Adrenal gland (tissue), 9 donors: ENCODE measurements at regions not wholly inside any gene's neighbourhood (a gene's known extent, or its start where the extent isn't known, plus 50 kb on each side); places are given as distances from the start of the nearest gene placed in this dataset.

Experiments used
- DNase-seq, 7 donors: peaks; one replicate each; pipeline ENCODE4 v3.0.0-alpha.2; 2019 to 2020
- H3K27ac ChIP-seq, 5 donors: fragments of 200-600 bp; sonication (generic) in 4 of 5; 1 replicate in 3 of 5; 2 replicates in 2 of 5; pipeline versions ENCODE4 v1.5.1 to v1.8.0; 2016 to 2020; ENCODE audit warnings: mild to moderate bottlenecking in 1 of 5
- H3K27me3 ChIP-seq: fragments of 200-600 bp; 2 replicates; pipeline ENCODE4 v1.8.0; 2021
- H3K36me3 ChIP-seq, 2 donors: fragments of 200-600 bp; replicated peaks in 1 of 2; 1 replicate in 1 of 2; 2 replicates in 1 of 2; pipeline versions ENCODE4 v1.5.1 to v1.8.0; 2018 to 2022
- H3K4me1 ChIP-seq, 2 donors: fragments of 200-600 bp; replicated peaks in 1 of 2; 1 replicate in 1 of 2; 2 replicates in 1 of 2; pipeline versions ENCODE4 v1.5.1 to v1.8.0; 2018 to 2021
- H3K4me3 ChIP-seq, 4 donors: fragments of 200-600 bp; sonication (generic) in 3 of 4; one replicate each; pipeline ENCODE4 v1.5.1; 2016 to 2018
- H3K9me3 ChIP-seq, 3 donors: fragments of 200-600 bp; sonication (generic) in 1 of 3; replicated peaks in 1 of 3; 1 replicate in 2 of 3; 2 replicates in 1 of 3; pipeline versions ENCODE4 v1.5.1 to v1.8.0; 2016 to 2021
- POLR2A ChIP-seq, 2 donors: fragments of 450-650 bp; IDR thresholded peaks; one replicate each; pipeline ENCODE4 v1.6.1; 2017; ENCODE audit warnings: antibody characterized with exemption in 2 of 2, mild to moderate bottlenecking in 2 of 2, moderate library complexity in 1 of 2
- WGBS, 4 donors: extraction: QIAGEN DNeasy Blood & Tissue Kit in 2 of 4; methylation state at CpG; one replicate each; pipeline versions ENCODE4 v1.1.5 to v1.1.7; 2013 to 2017; 5-methylcytosine and 5-hydroxymethylcytosine counted together
- intact Hi-C, 2 donors: fragments of 100-400 bp; cut with DNase I; formaldehyde crosslinking; loops; one replicate each; pipeline versions ENCODE4 v1.14.1 to v1.15.0; 2022 to 2023
- TF ChIP-seq, protein P1 (sequence below), 6 experiments: fragments of 450-650 bp in 4 of 6; fragments of 200-600 bp in 2 of 6; sonication (generic) in 1 of 6; IDR thresholded peaks; 1 replicate in 5 of 6; 2 replicates in 1 of 6; pipeline versions ENCODE4 v1.5.1 to v1.8.0; 2016 to 2021; ENCODE audit warnings: antibody characterized with exemption in 6 of 6, mild to moderate bottlenecking in 2 of 6, moderate library complexity in 1 of 6
- donor health status: healthy with polysubstance abuse.
- donor health status: Bipolar disorder and iron deficiency.
- donor health status: DM: yes; HTN: yes; CAD: no.
- donor health status: DM: no; HTN: no; CAD: no.
- donor health status: DM: no; HTN: no; CAD: no.

- DNase-seq = no peak
- 53 to 75% (median 63%) methylated on average over 1 of the region's 1 CpG for WGBS, 4 donors
- no peak overlapping the region for H3K27ac ChIP-seq
- TF ChIP-seq, protein P1, sequence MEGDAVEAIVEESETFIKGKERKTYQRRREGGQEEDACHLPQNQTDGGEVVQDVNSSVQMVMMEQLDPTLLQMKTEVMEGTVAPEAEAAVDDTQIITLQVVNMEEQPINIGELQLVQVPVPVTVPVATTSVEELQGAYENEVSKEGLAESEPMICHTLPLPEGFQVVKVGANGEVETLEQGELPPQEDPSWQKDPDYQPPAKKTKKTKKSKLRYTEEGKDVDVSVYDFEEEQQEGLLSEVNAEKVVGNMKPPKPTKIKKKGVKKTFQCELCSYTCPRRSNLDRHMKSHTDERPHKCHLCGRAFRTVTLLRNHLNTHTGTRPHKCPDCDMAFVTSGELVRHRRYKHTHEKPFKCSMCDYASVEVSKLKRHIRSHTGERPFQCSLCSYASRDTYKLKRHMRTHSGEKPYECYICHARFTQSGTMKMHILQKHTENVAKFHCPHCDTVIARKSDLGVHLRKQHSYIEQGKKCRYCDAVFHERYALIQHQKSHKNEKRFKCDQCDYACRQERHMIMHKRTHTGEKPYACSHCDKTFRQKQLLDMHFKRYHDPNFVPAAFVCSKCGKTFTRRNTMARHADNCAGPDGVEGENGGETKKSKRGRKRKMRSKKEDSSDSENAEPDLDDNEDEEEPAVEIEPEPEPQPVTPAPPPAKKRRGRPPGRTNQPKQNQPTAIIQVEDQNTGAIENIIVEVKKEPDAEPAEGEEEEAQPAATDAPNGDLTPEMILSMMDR (IDR thresholded peaks at IDR 0.05) = no peak
- no peak for TF ChIP-seq POLR2A (IDR thresholded peaks at IDR 0.05)
- no peaks in the 10 kb centered on the region for H3K36me3 ChIP-seq
- no peaks in the 10 kb centered on the region for H3K9me3 ChIP-seq
- H3K27me3 ChIP-seq = no peaks in the 10 kb centered on the region
- no peak overlapping the region for H3K4me3 ChIP-seq
- intact Hi-C loops = no loop called here
- H3K4me1 ChIP-seq = no peaks in the 10 kb centered on the region
Measured at GRCh38 chr12:30014991-30015390, 231.2 kb upstream of the TMTC1 start.

DNA sequence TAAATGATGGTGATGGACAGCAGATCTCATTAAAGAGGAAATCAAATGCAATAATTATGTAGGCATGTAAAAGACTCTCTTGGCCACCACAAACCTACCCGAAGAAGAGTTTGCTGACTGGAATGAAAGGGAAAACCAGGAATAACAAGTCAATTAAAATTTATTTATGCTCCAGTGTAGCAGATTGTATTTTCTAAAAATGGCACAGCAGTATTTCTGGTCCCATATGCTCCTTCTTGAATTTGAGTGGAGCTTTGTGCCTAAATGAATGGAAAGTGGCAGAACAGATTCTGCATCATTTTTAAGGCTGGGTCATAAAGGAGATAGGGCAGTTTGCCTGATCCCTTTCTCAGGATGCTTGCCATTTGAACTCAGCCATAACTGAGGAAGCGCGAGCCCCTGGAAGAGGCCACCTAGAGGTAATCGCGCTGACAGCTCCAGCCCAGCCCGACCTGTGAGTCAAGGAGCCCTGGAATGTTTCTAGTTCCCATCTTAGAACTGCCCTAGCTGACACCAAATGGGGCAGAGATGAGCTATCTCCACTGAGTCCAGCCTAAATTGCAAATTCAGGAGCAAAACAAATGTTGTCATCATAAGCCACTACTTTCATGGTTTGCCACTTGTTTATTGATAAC, 229.2 kb upstream of the TMTC1 start:
- Histone ChIP-seq H3K4me1 (no peaks in the 10 kb centered on the region), H3K4me3 (no peak overlapping the region), H3K27me3 (no peaks in the 10 kb centered on the region), H3K9me3 (no peaks in the 10 kb centered on the region), H3K27ac (no peak overlapping the region), H3K36me3 (no peaks in the 10 kb centered on the region)
- intact Hi-C loops = no loop called here
- no peak for TF ChIP-seq POLR2A (IDR thresholded peaks at IDR 0.05)
- TF ChIP-seq, protein P1 (IDR thresholded peaks at IDR 0.05) = no peak
- WGBS, 4 donors = 54 to 60% (median 56%) methylated on average over 6 of the region's 6 CpGs
- DNase-seq = no peak

DNA sequence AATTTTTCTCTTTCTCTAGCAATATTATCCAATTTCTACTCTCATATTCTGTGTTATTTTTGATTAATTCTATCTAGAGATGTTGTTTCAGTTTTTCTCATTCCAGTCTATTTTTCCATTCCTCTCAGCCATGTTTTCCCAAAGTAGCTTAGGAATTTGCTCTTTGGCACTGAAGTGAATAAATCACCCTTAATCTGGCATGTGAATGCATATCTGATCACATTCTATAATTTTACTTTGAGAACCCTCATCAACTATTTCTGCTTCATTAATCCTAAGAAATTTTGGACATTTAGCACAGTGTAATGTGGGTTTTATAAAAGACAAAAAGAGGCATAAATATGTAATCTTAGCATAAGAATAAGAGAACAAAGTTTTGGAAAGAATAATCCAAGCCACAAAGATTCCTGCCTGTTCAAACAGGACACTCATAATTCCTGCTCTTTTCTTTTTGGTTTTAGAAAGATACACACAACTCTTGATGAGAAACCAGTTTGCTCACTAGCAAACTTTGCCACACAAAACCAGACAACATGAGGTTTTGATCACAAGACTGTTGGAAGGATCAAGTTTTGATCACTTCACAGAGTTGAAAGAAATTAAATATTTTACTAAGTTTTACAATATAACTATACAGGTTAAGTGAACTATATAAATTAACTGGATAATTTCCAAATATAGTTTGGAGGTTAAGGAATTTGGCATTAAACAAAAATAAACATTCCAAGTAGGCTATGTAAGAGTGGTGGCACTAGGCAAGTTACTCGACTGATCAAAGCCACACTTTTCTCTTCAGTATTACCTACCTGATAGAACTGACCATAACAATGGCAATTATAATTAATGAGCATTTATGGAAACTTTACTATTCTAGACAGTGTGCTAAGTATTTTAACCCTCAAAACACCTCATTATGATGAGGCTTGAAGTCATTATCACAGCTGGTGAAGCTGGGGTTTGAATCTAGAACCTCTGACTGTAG, 226.6 kb upstream of the TMTC1 start:
- no peaks in the 10 kb centered on the region for H3K4me1 ChIP-seq
- H3K36me3 ChIP-seq = no peaks in the 10 kb centered on the region
- 76 to 91% (median 77%) methylated on average over 1 of the region's 1 CpG for WGBS, 4 donors
- no peak overlapping the region for H3K27ac ChIP-seq
- no peak for TF ChIP-seq POLR2A (IDR thresholded peaks at IDR 0.05)
- TF ChIP-seq, protein P1 (IDR thresholded peaks at IDR 0.05) = no peak
- H3K27me3 ChIP-seq = no peaks in the 10 kb centered on the region
- no peak for DNase-seq
- H3K4me3 ChIP-seq = no peak overlapping the region
- no peaks in the 10 kb centered on the region for H3K9me3 ChIP-seq
- intact Hi-C loops = no loop called here

- H3K9me3 ChIP-seq = no peaks in the 10 kb centered on the region
- no peaks in the 10 kb centered on the region for H3K36me3 ChIP-seq
- DNase-seq = no peak
- H3K27ac ChIP-seq = no peak overlapping the region
- TF ChIP-seq POLR2A (IDR thresholded peaks at IDR 0.05) = no peak
- TF ChIP-seq, protein P1 (IDR thresholded peaks at IDR 0.05) = no peak
- H3K4me1 ChIP-seq = no peaks in the 10 kb centered on the region
- H3K27me3 ChIP-seq = no peaks in the 10 kb centered on the region
- H3K4me3 ChIP-seq = no peak overlapping the region
- 64 to 75% (median 66%) methylated on average over 1 of the region's 1 CpG for WGBS, 4 donors
- intact Hi-C loops = no loop called here
Measured at GRCh38 chr12:30006021-30006420, 222.3 kb upstream of the TMTC1 start.
